Endothelial cell of umbilical vein (primary cell): ENCODE measurements at regions not wholly inside any gene's neighbourhood (a gene's known extent, or its start where the extent isn't known, plus 50 kb on each side); places are given as distances from the start of the nearest gene placed in this dataset.
"Not testable (repeated sequence)": the region's sequence is repeated elsewhere in the genome, so short reads cannot be mapped to it uniquely, and the experiment has no call there.

ENCODE experiments used
- BruUV-seq: library from RNA; stranded (reverse); fragments of 400-500 nt; replicated peaks from 2 replicates; lab custom pipeline; 2021; lab: Mats Ljungman, UMichigan
- CTCF ChIA-PET: fragments of 300-600, 350-600 bp; sonication (Branson Sonifier 250); formaldehyde crosslinking; loops from one replicate; lab custom pipeline; 2021; ENCODE audit warnings: antibody characterized with exemption, inconsistent platforms; lab: Charles Lee
- POLR2A ChIA-PET: fragments of 300-600, 350-600 bp; sonication (Branson Sonifier 250); formaldehyde crosslinking; loops from one replicate; lab custom pipeline; 2021; ENCODE audit warnings: antibody characterized with exemption, inconsistent platforms; lab: Charles Lee
- DNase-seq: peaks from one replicate; pipeline ENCODE4 v3.0.0-alpha.2; 2011; ENCODE audit warnings: low read depth, low spot score
- FAIRE-seq: peaks from 2 replicates; lab custom pipeline; 2011; peaks lifted over from hg19 to GRCh38; lab: Jason Lieb, UNC
- H2AFZ ChIP-seq: 2 replicates; pipeline ENCODE4 v1.6.0; 2012; ENCODE audit warnings: low read depth, low read length, control low read depth, inconsistent platforms
- H3K27ac ChIP-seq: 2 replicates; pipeline ENCODE4 v1.5.1; 2011; ENCODE audit warnings: low read depth, mild to moderate bottlenecking, control low read depth, low read length, moderate library complexity; ENCODE audit not compliant: insufficient read depth
- H3K27me3 ChIP-seq, 2 experiments: 2 replicates each; pipeline versions ENCODE4 v1.6.0 to v1.6.1; 2011; ENCODE audit warnings: low read length in 2 of 2, mixed read lengths in 1 of 2; ENCODE audit not compliant: control insufficient read depth in 2 of 2, insufficient read depth in 2 of 2
- H3K36me3 ChIP-seq, 2 experiments: 2 replicates in 1 of 2; 3 replicates in 1 of 2; pipeline ENCODE4 v1.5.1; 2011; ENCODE audit warnings: low read length in 2 of 2, mild to moderate bottlenecking in 1 of 2, moderate library complexity in 1 of 2; ENCODE audit not compliant: control insufficient read depth in 2 of 2, insufficient read depth in 2 of 2; ENCODE audit errors: extremely low read depth in 1 of 2
- H3K4me1 ChIP-seq: 3 replicates; pipeline ENCODE4 v1.5.1; 2011; ENCODE audit warnings: mild to moderate bottlenecking, low read length; ENCODE audit not compliant: control insufficient read depth, insufficient read depth; ENCODE audit errors: extremely low read depth
- H3K4me2 ChIP-seq: 2 replicates; pipeline ENCODE4 v1.6.1; 2011; ENCODE audit warnings: low read length, control low read depth, mixed read lengths; ENCODE audit not compliant: insufficient read depth
- H3K4me3 ChIP-seq, 3 experiments: fragments of 200-600 bp in 1 of 3; sonication (generic), shearing (Covaris generic) in 1 of 3; replicated peaks in 1 of 3; 2 replicates each; pipeline ENCODE4 v1.5.1; 2011 to 2016; ENCODE audit warnings: control low read depth in 3 of 3, low read length in 3 of 3, mild to moderate bottlenecking in 2 of 3, inconsistent platforms in 1 of 3, low read depth in 1 of 3, moderate library complexity in 1 of 3; ENCODE audit not compliant: insufficient read depth in 1 of 3
- H3K79me2 ChIP-seq: 2 replicates; pipeline ENCODE4 v1.6.0; 2012; ENCODE audit warnings: low read length, inconsistent platforms; ENCODE audit not compliant: control insufficient read depth, insufficient read depth
- H3K9ac ChIP-seq: replicated peaks from 2 replicates; pipeline ENCODE3; 2011; ENCODE audit warnings: low read length, control low read depth; ENCODE audit not compliant: insufficient read depth; ENCODE audit errors: extremely low read depth
- H3K9me1 ChIP-seq: replicated peaks from 3 replicates; pipeline ENCODE4 v1.6.0; 2011; ENCODE audit warnings: mild to moderate bottlenecking, low read length; ENCODE audit not compliant: control insufficient read depth, insufficient read depth; ENCODE audit errors: extremely low read depth
- H3K9me3 ChIP-seq: replicated peaks from 2 replicates; pipeline ENCODE4 v1.5.1; 2012; ENCODE audit warnings: low read length, inconsistent platforms; ENCODE audit not compliant: control insufficient read depth, insufficient read depth
- H4K20me1 ChIP-seq: replicated peaks from 2 replicates; pipeline ENCODE3; 2011; ENCODE audit warnings: mild to moderate bottlenecking, low read length; ENCODE audit not compliant: control insufficient read depth, insufficient read depth; ENCODE audit errors: extremely low read depth
- FOS ChIP-seq: IDR thresholded peaks from 2 replicates; pipeline ENCODE4 v1.6.1; 2011; ENCODE audit warnings: mild to moderate bottlenecking, low read length, moderate library complexity, borderline replicate concordance; ENCODE audit not compliant: insufficient read depth
- JUN ChIP-seq: IDR thresholded peaks from 2 replicates; pipeline ENCODE4 v1.6.1; 2011; ENCODE audit warnings: borderline replicate concordance, low read depth; ENCODE audit not compliant: insufficient read length, insufficient read depth
- MYC ChIP-seq: IDR thresholded peaks from one replicate; pipeline ENCODE4 v1.6.1; 2011; ENCODE audit warnings: mild to moderate bottlenecking, low read depth, low read length
- dilution Hi-C: fragments of 300-500 bp; cut with MboI; formaldehyde crosslinking; loops from one replicate; pipeline ENCODE4 v1.15.0; 2019; ENCODE audit warnings: low sequenced_read_pairs; ENCODE audit not compliant: extremely low pct_ligation_motif_present
- intact Hi-C: fragments of 100-400 bp; cut with micrococcal nuclease; formaldehyde crosslinking; loops from one replicate; pipeline ENCODE4 v1.10.0; 2022
- TF ChIP-seq, protein P1 (sequence below): IDR thresholded peaks from 2 replicates; pipeline ENCODE4 v1.6.1; 2011; ENCODE audit not compliant: insufficient read depth, insufficient read length
- TF ChIP-seq, protein P2 (sequence below), 2 donors: IDR thresholded peaks; 1 replicate in 1 of 2; 2 replicates in 1 of 2; pipeline ENCODE4 v1.5.1; 2011; ENCODE audit warnings: low read length in 2 of 2, mild to moderate bottlenecking in 2 of 2, moderate library complexity in 2 of 2, control low read depth in 1 of 2, inconsistent platforms in 1 of 2, low read depth in 1 of 2; ENCODE audit not compliant: insufficient read depth in 1 of 2; ENCODE audit errors: extremely low read depth in 1 of 2

DNA sequence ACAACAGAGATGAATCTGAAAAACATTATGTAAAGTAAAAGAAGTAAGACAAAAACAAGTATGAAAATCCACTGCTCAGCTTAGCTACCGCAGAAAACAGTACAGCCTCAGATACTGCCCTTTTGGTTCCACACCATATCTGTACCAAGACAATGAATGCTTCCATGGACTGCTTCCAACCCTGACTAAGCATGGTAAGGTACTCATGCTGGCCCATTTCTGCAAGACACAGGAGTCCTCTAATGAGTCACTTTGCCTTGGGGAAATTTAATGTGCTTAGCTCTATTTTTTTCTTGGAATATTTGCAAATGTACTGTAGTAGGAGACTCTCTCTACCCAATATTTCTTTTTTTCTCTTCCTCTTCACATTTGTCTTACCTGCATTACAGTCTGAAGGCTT, 931.7 kb upstream of the HS3ST1 start:
- Histone ChIP-seq H3K4me1 (no peaks in the 10 kb centered on the region), H3K27ac (no peak overlapping the region), H2AFZ (no peak overlapping the region), H3K4me3 (no peak overlapping the region), H3K79me2 (no peaks in the 10 kb centered on the region), H3K4me2 (no peak overlapping the region), H3K36me3 (no peaks in the 10 kb centered on the region), H3K9ac (no peak overlapping the region), H3K9me3 (no peaks in the 10 kb centered on the region), H4K20me1 (no peaks in the 10 kb centered on the region), H3K27me3 (no peaks in the 10 kb centered on the region), H3K9me1 (no peaks in the 10 kb centered on the region)
- DNase-seq (no peak), FAIRE-seq (no peak)
- no TSS peak for BruUV-seq
- dilution Hi-C loops (no loop called here), intact Hi-C loops (loop anchor here (5.0 kb wide), 1 partner anchor 168 kb away; no protein-coding TSS in a partner anchor)
- TF ChIP-seq, protein P1, sequence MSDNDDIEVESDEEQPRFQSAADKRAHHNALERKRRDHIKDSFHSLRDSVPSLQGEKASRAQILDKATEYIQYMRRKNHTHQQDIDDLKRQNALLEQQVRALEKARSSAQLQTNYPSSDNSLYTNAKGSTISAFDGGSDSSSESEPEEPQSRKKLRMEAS = no peak
- TF ChIP-seq, protein P2, sequence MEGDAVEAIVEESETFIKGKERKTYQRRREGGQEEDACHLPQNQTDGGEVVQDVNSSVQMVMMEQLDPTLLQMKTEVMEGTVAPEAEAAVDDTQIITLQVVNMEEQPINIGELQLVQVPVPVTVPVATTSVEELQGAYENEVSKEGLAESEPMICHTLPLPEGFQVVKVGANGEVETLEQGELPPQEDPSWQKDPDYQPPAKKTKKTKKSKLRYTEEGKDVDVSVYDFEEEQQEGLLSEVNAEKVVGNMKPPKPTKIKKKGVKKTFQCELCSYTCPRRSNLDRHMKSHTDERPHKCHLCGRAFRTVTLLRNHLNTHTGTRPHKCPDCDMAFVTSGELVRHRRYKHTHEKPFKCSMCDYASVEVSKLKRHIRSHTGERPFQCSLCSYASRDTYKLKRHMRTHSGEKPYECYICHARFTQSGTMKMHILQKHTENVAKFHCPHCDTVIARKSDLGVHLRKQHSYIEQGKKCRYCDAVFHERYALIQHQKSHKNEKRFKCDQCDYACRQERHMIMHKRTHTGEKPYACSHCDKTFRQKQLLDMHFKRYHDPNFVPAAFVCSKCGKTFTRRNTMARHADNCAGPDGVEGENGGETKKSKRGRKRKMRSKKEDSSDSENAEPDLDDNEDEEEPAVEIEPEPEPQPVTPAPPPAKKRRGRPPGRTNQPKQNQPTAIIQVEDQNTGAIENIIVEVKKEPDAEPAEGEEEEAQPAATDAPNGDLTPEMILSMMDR (IDR thresholded peaks at IDR 0.05; ENCODE audit: extremely low read depth in 1 of 2, insufficient read depth in 1 of 2, low read depth in 1 of 2, low read length in 2 of 2) = no peak
- CTCF ChIA-PET = interaction anchor here (1.4 kb wide), 1 partner anchor 554 kb away, joined by 3 read pairs; no protein-coding TSS in a partner anchor
- POLR2A ChIA-PET = no interaction called here

GRCh38 chr4:12359420-12359819, 930.7 kb upstream of the HS3ST1 start:
- dilution Hi-C loops (no loop called here), intact Hi-C loops (no loop called here)
- Histone ChIP-seq H3K27me3 (no peaks in the 10 kb centered on the region), H3K79me2 (no peaks in the 10 kb centered on the region), H3K4me3 (no peak overlapping the region), H3K4me2 (no peak overlapping the region), H2AFZ (no peak overlapping the region), H3K9me1 (no peaks in the 10 kb centered on the region), H4K20me1 (no peaks in the 10 kb centered on the region), H3K4me1 (no peaks in the 10 kb centered on the region), H3K9me3 (no peaks in the 10 kb centered on the region), H3K9ac (no peak overlapping the region), H3K27ac (no peak overlapping the region), H3K36me3 (no peaks in the 10 kb centered on the region)
- POLR2A ChIA-PET = no interaction called here
- DNase-seq = no peak
- TF ChIP-seq JUN (no peak), FOS (no peak), MYC (no peak)
- FAIRE-seq = no peak
- CTCF ChIA-PET = interaction anchor here (1.4 kb wide), 1 partner anchor 553 kb away, joined by 3 read pairs; no protein-coding TSS in a partner anchor
- no TSS peak for BruUV-seq

DNA sequence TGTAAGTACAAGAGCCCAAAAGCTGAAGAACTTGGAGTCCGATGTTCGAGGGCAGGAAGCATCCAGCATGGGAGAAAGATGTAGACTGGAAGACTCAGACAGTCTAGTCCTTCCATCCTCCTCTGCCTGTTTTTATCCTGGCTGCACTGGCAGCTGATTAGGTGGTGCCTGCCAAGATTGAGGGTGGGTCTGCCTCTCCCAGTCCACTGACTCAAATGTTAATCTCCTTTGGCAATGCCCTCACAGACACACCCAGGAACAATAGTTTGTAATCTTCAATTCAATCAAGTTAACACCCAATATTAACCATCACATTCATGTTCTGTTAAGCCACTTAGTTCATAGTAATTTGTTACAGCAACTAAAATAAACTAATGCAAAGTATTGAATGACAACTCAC, 904.4 kb upstream of the HS3ST1 start:
- H3K4me2 ChIP-seq, intact Hi-C loops, H3K79me2 ChIP-seq, CTCF ChIA-PET, H3K9me1 ChIP-seq, H2AFZ ChIP-seq, H3K4me3 ChIP-seq, BruUV-seq, H3K36me3 ChIP-seq, DNase-seq, dilution Hi-C loops, H3K27ac ChIP-seq, FAIRE-seq, H4K20me1 ChIP-seq, H3K9ac ChIP-seq, H3K9me3 ChIP-seq, H3K27me3 ChIP-seq, H3K4me1 ChIP-seq, POLR2A ChIA-PET: not testable (repeated sequence)
